IPS-NIHi7 (cell line): ENCODE measurements at regions not wholly inside any gene's neighbourhood (a gene's known extent, or its start where the extent isn't known, plus 50 kb on each side); places are given as distances from the start of the nearest gene placed in this dataset.
"Not testable (repeated sequence)": the region's sequence is repeated elsewhere in the genome, so short reads cannot be mapped to it uniquely, and the experiment has no call there.

Experiments used
- DNase-seq: peaks from one replicate; pipeline ENCODE4 v3.0.0; 2012; ENCODE audit warnings: mixed read lengths; ENCODE audit errors: extremely low spot score

DNA sequence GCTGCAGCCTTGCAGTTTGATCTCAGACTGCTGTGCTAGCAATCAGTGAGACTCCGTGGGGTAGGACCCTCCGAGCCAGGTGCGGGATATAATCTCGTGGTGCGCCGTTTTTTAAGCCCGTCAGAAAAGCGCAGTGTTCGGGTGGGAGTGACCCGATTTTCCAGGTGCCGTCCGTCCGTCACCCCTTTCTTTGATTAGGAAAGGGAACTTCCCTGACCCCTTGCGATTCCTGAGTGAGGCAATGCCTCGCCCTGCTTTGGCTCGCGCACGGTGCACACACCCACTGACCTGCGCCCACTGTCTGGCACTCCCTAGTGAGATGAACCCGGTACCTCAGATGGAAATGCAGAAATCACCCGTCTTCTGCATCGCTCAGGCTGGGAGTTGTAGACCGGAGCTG lies 203.2 kb downstream of the SNCAIP start:
- DNase-seq = not testable (repeated sequence)

GRCh38 chr5:122515709-122516431 lies 203.8 kb downstream of the SNCAIP start:
- peak; percentile 86 for DNase-seq

- DNase-seq = no peak
These were observed 204.4 kb downstream of the SNCAIP start for GRCh38 chr5:122516432-122516743.

DNA sequence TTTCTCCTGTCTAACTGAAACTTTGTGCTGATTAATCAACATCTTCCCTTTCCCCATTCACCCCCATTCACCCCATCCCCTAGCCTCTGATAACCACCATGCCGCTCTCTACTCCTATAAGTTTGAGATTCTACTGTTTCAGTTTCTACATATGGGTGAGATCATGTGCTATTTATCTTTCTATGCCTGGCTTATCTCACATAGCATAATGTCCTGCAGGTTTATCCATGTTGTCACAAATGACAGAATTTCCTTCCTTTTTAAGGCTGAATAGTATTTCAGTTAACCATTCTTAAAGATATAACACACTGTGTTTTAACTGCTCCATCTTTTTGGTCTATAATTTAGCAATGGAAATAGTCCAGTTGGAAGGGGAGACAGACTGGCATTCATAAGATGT lies 205.1 kb downstream of the SNCAIP start:
- DNase-seq = no peak

DNA sequence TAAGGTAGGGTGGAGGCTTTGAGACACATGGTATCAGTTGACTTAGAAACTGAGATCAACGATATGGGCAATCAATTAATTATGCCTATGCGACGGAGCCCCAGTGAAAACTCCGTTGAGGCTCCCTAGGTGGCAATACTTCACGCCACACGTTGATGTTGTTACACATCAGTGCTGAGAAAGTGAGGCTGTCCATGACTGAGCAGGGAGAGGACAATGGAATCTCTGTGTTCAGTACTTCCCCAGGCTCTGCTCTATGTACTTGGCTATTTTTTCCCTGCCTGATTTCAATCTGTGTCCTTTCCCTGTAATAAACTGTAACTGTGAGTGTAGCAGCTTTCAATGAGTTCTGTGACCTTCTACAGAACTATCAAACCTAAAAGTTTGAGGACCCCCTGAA lies 211.7 kb downstream of the SNCAIP start:
- DNase-seq = no peak

DNA sequence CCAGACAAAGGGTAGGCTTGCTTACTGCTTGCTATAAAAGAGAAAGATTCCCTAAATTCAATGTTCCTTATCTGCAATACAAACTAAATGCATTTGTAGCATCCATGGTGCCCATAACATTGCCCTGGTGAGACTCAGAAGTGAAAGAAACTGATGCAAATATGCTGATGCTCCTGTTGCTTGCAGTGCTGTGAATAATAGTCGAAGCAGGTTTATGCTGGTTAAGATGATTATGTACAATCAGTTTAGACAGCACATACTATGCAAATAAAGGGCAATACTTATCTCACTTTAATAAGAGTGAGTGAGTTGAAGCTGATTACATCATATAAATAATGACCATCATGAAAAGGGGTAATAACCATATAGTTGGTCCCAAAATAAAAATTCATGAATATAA lies 215.5 kb downstream of the SNCAIP start:
- DNase-seq = no peak

GRCh38 chr5:122532035-122532434 lies 220.0 kb downstream of the SNCAIP start:
- no peak for DNase-seq

- no peak for DNase-seq
These were observed 221.8 kb downstream of the SNCAIP start for GRCh38 chr5:122533825-122534224.

DNA sequence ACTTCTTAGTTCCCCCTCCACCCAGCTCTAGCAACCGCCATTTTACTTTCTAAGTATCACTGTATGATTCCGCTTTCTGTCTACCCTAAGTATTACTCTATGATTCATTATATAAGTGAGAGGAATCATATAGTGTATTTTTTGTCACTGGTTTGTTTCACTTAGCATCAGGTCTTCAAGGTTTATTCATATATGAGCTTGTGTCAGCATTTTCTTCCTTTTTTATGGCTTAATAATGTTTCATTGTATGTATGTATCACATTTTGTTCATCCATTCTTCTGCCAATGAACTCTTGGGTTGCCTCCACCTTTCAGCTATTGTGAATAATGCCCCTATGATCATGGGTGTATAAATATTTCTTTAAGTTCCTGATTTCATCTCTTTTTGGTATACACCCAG lies 222.8 kb downstream of the SNCAIP start:
- DNase-seq = no peak

- DNase-seq = no peak
These were observed 229.4 kb downstream of the SNCAIP start for GRCh38 chr5:122541388-122541787.

- no peak for DNase-seq
These were observed 228.9 kb upstream of the SNX2 start for GRCh38 chr5:122545986-122546385.

- no peak for DNase-seq
These were observed 227.7 kb upstream of the SNX2 start for GRCh38 chr5:122547219-122547618.

DNA sequence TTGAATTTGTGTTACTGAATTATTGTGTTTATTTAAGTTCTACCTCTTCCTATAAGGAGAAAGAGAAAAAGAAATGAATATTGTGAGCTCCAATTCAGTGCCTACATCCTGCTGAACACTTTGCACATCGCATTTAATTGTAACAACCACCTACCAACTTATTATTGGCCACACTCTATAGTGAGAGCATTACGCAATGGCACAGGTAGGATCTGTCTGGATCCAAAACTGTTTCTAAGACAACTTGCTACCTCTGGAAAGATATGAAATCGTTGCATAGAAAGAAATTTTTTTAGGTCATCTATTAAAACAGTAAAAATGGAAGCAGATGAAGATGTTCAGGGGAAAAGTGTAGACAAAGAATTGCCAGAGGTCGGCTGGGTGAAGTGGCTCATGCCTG lies 227.2 kb upstream of the SNX2 start:
- DNase-seq = no peak

DNA sequence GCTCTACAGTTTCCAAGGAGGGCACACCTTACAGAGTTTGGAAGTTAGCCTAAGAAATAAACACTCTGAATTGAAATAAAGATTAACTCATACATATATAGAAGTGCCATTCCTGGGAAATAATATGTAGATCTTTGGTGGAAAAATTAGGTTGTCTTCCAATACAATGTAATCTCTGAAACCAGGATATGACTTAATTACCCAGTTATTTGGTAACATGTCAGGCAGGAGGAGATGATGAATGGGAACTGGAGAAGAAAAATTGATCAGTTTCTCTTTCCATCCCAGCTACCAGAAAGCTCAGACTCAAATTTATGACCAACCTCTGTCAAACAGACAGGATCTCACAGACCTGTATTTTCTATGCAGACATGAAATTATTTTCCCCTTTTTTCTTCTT lies 215.2 kb upstream of the SNX2 start:
- no peak for DNase-seq

GRCh38 chr5:122561209-122561608 lies 213.7 kb upstream of the SNX2 start:
- DNase-seq = no peak

GRCh38 chr5:122565331-122565730 lies 209.5 kb upstream of the SNX2 start:
- no peak for DNase-seq

DNA sequence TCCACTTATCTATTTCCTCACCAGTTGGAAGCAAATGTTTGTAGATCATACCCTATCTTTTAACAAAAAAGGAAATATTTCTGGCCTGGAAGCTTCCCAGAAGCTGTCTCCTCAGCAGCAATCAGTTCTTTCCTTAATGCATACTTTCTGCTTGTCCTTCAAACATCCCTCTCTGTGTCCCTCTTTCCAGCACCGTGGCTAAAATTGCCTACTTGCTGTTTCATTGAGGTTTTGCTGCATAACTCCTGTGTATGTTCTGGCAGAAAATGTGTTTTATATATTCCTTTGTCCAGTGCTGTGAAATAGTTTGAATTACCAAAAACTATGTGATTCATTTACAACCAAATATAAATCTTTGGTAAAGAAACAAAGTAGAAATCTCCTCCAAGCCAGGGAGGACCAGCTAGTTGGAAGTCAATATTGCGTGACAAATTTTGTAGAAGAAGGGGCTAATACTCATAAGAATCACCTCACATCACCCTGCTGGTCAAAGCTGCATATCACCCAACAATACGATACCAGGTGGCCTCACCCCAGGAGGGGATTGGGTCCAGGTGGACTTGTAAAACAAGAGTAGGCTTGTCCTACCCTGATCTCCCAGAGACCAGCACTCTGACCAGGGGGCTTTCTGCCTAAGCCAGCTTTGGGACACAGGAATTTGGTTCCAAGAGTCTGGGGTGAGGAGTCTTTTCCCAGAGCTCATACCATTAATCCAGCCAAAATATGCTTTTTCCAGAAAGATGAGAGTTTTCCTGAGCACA lies 198.4 kb upstream of the SNX2 start:
- no peak for DNase-seq

- DNase-seq = peak; percentile 18
These were observed 193.3 kb upstream of the SNX2 start for GRCh38 chr5:122581629-122582028.

- DNase-seq = no peak
These were observed 190.2 kb upstream of the SNX2 start for GRCh38 chr5:122584411-122585300.

DNA sequence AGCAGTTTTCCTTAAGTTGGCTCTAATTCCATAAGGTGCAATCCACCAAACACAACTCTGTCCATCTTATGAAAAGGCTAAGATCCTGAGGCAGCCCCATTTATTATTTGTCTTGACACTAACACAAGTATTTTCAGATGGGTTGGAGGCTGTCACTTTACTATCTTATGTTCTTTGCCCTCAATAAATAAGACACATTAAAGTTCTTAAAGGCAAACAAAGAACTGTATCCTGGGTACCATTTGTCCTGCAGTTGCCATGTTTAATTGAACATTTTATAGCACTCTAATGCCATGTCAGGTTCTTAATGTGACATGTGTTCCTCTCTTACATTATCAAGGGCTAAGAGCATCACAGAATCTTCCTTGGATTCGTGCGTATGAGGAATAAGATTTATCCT lies 189.5 kb upstream of the SNX2 start:
- no peak for DNase-seq

- no peak for DNase-seq
These were observed 188.5 kb upstream of the SNX2 start for GRCh38 chr5:122586351-122586750.

DNA sequence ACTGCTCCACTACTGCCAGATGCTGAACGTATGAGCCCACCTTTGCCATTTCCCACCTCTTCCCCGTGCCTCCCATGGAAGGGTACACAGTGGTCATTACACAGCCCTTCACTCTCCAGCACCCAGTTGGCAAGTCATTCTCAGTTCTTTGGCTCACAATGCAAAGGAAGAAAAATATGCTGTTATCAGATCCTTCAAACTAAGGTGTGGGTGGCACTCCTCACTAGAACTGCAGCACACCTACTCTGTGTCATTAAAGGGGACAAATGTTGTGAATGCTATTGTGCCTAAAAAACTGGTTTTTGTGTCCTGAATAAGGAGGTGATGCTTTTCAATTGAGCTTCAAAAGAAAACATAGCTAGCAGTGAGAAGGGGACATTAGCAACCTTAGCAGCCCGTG lies 183.1 kb upstream of the SNX2 start:
- no peak for DNase-seq

GRCh38 chr5:122599000-122599399 lies 175.9 kb upstream of the SNX2 start:
- DNase-seq = no peak
